WTC11 (cell line): ENCODE measurements at regions not wholly inside any gene's neighbourhood (a gene's known extent, or its start where the extent isn't known, plus 50 kb on each side); places are given as distances from the start of the nearest gene placed in this dataset.

Experiments used
- ATAC-seq: fragments of 200-7000 bp; cut with Tn5 transposase; 2 replicates; pipeline ENCODE4 v1.10.0; 2021; ENCODE audit warnings: mild to moderate bottlenecking, moderate library complexity
- CTCF ChIA-PET: fragments of 300-600 bp; sonication (Branson Sonifier 250); formaldehyde crosslinking; loops from one replicate; lab custom pipeline; 2021; ENCODE audit warnings: antibody characterized with exemption; lab: Charles Lee
- POLR2A ChIA-PET: fragments of 350-600 bp; sonication (Branson Sonifier 250); formaldehyde crosslinking; loops from one replicate; lab custom pipeline; 2021; ENCODE audit warnings: antibody characterized with exemption; lab: Charles Lee
- DNase-seq: peaks from one replicate; pipeline ENCODE4 v3.0.0; 2021; ENCODE audit warnings: low spot score
- H3K27ac Mint-ChIP-seq: 2 replicates; pipeline ENCODE4 v1.8.0; 2021; ENCODE audit warnings: mixed read lengths
- H3K27me3 Mint-ChIP-seq: 2 replicates; pipeline ENCODE4 v1.8.0; 2021; ENCODE audit warnings: low read depth, mild to moderate bottlenecking, moderate library complexity, mixed read lengths
- H3K36me3 Mint-ChIP-seq: 2 replicates; pipeline ENCODE4 v1.8.0; 2021; ENCODE audit warnings: mixed read lengths
- H3K4me1 Mint-ChIP-seq: 2 replicates; pipeline ENCODE4 v1.8.0; 2022; ENCODE audit warnings: mixed read lengths
- H3K4me3 Mint-ChIP-seq: 2 replicates; pipeline ENCODE4 v1.8.0; 2021; ENCODE audit warnings: mild to moderate bottlenecking, moderate library complexity, mixed read lengths
- H3K9me3 Mint-ChIP-seq: 2 replicates; pipeline ENCODE4 v1.8.0; 2021; ENCODE audit warnings: mixed read lengths
- FOXJ3 ChIP-seq: sonication (generic); formaldehyde crosslinking; IDR thresholded peaks from 2 replicates; pipeline ENCODE4 v1.9.0; 2021; ENCODE audit warnings: missing genetic modification reagents, mild to moderate bottlenecking, borderline replicate concordance
- IRF2 ChIP-seq: sonication (generic); formaldehyde crosslinking; IDR thresholded peaks from 2 replicates; pipeline ENCODE4 v1.8.0; 2022; ENCODE audit warnings: low read depth, missing genetic modification reagents, borderline replicate concordance
- MXD4 ChIP-seq: fragments of 250-450 bp; sonication (Bioruptor Pico); IDR thresholded peaks from 2 replicates; pipeline ENCODE4 v1.8.0; 2021; ENCODE audit warnings: mild to moderate bottlenecking, moderate library complexity, borderline replicate concordance
- NFATC4 ChIP-seq: fragments of 250-450 bp; sonication (Bioruptor Pico); IDR thresholded peaks from 2 replicates; pipeline ENCODE4 v1.9.0; 2021; ENCODE audit warnings: mild to moderate bottlenecking
- NFE2L1 ChIP-seq: sonication (generic); formaldehyde crosslinking; IDR thresholded peaks from 2 replicates; pipeline ENCODE4 v1.8.1; 2023; ENCODE audit warnings: missing genetic modification reagents
- PRRX2 ChIP-seq: fragments of 250-450 bp; sonication (Bioruptor Pico); IDR thresholded peaks from 2 replicates; pipeline ENCODE4 v1.8.0; 2021; ENCODE audit warnings: mild to moderate bottlenecking
- RORB ChIP-seq: fragments of 250-450 bp; sonication (Bioruptor Pico); IDR thresholded peaks from 2 replicates; pipeline ENCODE4 v1.9.0; 2021; ENCODE audit warnings: mild to moderate bottlenecking
- TEAD1 ChIP-seq: sonication (generic); formaldehyde crosslinking; IDR thresholded peaks from 2 replicates; pipeline ENCODE4 v1.8.0; 2022; ENCODE audit warnings: mild to moderate bottlenecking, missing genetic modification reagents
- ZNF121 ChIP-seq: sonication (generic); formaldehyde crosslinking; IDR thresholded peaks from 2 replicates; pipeline ENCODE4 v1.8.0; 2023; ENCODE audit warnings: missing genetic modification reagents
- TF ChIP-seq, protein P1 (sequence below): sonication (generic); formaldehyde crosslinking; IDR thresholded peaks from 2 replicates; pipeline ENCODE4 v1.8.1; 2023; ENCODE audit warnings: mild to moderate bottlenecking, missing genetic modification reagents, borderline replicate concordance
- TF ChIP-seq, protein P2 (sequence below): sonication (generic); formaldehyde crosslinking; IDR thresholded peaks from 2 replicates; pipeline ENCODE4 v1.8.1; 2023; ENCODE audit warnings: mild to moderate bottlenecking, missing genetic modification reagents
- TF ChIP-seq, protein P3 (sequence below): sonication (generic); formaldehyde crosslinking; IDR thresholded peaks from 2 replicates; pipeline ENCODE4 v1.8.1; 2023; ENCODE audit warnings: mild to moderate bottlenecking, missing genetic modification reagents, moderate library complexity
- TF ChIP-seq, protein P4 (sequence below): sonication (generic); formaldehyde crosslinking; IDR thresholded peaks from 2 replicates; pipeline ENCODE4 v1.8.0; 2022; ENCODE audit warnings: missing genetic modification reagents
- TF ChIP-seq, protein P5 (sequence below): sonication (generic); formaldehyde crosslinking; IDR thresholded peaks from 2 replicates; pipeline ENCODE4 v1.8.1; 2023; ENCODE audit warnings: mild to moderate bottlenecking, missing genetic modification reagents, moderate library complexity

DNA sequence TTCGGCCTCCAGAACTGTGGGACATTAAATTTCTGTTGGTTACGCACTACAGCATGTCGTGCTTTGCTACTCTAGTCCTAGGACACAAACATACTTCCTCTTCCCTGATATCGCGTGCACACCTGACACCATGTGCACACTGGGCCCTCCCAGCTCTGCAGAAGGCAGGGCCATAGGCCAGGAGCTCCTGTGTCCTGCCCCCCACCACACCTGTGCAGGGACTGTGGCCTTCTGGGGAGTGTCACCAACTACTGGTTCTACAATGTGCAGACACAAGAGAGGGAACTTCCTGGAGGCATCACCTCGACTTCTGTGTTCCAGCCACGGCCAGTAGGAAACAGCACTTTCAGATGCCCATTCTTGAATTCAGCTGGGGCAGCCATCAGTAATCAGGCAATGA, 646.4 kb upstream of the MGMT start (continued):
- TF ChIP-seq, protein P1, sequence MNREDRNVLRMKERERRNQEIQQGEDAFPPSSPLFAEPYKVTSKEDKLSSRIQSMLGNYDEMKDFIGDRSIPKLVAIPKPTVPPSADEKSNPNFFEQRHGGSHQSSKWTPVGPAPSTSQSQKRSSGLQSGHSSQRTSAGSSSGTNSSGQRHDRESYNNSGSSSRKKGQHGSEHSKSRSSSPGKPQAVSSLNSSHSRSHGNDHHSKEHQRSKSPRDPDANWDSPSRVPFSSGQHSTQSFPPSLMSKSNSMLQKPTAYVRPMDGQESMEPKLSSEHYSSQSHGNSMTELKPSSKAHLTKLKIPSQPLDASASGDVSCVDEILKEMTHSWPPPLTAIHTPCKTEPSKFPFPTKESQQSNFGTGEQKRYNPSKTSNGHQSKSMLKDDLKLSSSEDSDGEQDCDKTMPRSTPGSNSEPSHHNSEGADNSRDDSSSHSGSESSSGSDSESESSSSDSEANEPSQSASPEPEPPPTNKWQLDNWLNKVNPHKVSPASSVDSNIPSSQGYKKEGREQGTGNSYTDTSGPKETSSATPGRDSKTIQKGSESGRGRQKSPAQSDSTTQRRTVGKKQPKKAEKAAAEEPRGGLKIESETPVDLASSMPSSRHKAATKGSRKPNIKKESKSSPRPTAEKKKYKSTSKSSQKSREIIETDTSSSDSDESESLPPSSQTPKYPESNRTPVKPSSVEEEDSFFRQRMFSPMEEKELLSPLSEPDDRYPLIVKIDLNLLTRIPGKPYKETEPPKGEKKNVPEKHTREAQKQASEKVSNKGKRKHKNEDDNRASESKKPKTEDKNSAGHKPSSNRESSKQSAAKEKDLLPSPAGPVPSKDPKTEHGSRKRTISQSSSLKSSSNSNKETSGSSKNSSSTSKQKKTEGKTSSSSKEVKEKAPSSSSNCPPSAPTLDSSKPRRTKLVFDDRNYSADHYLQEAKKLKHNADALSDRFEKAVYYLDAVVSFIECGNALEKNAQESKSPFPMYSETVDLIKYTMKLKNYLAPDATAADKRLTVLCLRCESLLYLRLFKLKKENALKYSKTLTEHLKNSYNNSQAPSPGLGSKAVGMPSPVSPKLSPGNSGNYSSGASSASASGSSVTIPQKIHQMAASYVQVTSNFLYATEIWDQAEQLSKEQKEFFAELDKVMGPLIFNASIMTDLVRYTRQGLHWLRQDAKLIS (CRISPR knock-in tag): no peak
- TF ChIP-seq ZNF121 (CRISPR knock-in tag) (no peak), FOXJ3 (CRISPR knock-in tag) (no peak)
- TF ChIP-seq, protein P2, sequence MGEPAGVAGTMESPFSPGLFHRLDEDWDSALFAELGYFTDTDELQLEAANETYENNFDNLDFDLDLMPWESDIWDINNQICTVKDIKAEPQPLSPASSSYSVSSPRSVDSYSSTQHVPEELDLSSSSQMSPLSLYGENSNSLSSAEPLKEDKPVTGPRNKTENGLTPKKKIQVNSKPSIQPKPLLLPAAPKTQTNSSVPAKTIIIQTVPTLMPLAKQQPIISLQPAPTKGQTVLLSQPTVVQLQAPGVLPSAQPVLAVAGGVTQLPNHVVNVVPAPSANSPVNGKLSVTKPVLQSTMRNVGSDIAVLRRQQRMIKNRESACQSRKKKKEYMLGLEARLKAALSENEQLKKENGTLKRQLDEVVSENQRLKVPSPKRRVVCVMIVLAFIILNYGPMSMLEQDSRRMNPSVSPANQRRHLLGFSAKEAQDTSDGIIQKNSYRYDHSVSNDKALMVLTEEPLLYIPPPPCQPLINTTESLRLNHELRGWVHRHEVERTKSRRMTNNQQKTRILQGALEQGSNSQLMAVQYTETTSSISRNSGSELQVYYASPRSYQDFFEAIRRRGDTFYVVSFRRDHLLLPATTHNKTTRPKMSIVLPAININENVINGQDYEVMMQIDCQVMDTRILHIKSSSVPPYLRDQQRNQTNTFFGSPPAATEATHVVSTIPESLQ (CRISPR knock-in tag): no peak
- TF ChIP-seq, protein P3, sequence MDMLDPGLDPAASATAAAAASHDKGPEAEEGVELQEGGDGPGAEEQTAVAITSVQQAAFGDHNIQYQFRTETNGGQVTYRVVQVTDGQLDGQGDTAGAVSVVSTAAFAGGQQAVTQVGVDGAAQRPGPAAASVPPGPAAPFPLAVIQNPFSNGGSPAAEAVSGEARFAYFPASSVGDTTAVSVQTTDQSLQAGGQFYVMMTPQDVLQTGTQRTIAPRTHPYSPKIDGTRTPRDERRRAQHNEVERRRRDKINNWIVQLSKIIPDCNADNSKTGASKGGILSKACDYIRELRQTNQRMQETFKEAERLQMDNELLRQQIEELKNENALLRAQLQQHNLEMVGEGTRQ (CRISPR knock-in tag): no peak

DNA sequence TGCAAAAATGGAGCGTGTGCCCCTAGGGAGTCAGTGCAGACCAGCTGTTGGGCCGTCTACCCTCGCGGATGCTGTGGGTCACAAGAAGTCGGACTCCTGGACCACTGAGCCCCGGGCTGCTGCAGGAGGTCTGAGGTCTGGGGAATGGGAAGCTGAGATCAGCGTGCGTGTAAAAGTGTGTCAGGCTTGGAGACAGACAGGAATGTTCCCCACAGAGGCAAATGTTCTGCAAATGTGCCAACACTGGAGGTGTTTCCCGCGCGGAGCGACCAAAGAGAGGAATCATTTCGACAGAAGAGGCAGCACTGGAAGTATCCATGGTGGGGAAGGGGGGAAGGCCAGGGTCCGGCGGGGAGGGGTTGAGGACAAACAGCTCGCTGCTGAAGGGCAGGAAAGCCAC, 643.8 kb upstream of the MGMT start:
- H3K4me1 Mint-ChIP-seq: no peaks in the 10 kb centered on the region
- no peaks in the 10 kb centered on the region; the same call in 1 of the 2 replicates for H3K36me3 Mint-ChIP-seq
- H3K27ac Mint-ChIP-seq: no peak overlapping the region
- no peak overlapping the region for H3K4me3 Mint-ChIP-seq
- ATAC-seq (no peak), DNase-seq (no peak)
- TF ChIP-seq, protein P4, sequence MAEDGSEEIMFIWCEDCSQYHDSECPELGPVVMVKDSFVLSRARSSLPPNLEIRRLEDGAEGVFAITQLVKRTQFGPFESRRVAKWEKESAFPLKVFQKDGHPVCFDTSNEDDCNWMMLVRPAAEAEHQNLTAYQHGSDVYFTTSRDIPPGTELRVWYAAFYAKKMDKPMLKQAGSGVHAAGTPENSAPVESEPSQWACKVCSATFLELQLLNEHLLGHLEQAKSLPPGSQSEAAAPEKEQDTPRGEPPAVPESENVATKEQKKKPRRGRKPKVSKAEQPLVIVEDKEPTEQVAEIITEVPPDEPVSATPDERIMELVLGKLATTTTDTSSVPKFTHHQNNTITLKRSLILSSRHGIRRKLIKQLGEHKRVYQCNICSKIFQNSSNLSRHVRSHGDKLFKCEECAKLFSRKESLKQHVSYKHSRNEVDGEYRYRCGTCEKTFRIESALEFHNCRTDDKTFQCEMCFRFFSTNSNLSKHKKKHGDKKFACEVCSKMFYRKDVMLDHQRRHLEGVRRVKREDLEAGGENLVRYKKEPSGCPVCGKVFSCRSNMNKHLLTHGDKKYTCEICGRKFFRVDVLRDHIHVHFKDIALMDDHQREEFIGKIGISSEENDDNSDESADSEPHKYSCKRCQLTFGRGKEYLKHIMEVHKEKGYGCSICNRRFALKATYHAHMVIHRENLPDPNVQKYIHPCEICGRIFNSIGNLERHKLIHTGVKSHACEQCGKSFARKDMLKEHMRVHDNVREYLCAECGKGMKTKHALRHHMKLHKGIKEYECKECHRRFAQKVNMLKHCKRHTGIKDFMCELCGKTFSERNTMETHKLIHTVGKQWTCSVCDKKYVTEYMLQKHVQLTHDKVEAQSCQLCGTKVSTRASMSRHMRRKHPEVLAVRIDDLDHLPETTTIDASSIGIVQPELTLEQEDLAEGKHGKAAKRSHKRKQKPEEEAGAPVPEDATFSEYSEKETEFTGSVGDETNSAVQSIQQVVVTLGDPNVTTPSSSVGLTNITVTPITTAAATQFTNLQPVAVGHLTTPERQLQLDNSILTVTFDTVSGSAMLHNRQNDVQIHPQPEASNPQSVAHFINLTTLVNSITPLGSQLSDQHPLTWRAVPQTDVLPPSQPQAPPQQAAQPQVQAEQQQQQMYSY (CRISPR knock-in tag): no peak
- TF ChIP-seq NFATC4 (CRISPR knock-in tag): no peak
- 0 out of 2 replicates have a peak, but pooled peaks cover 6% of the 10 kb centered on the region for H3K9me3 Mint-ChIP-seq
- H3K27me3 Mint-ChIP-seq: no peaks in the 10 kb centered on the region
- ChIA-PET POLR2A (no interaction called here), CTCF (no interaction called here)

DNA sequence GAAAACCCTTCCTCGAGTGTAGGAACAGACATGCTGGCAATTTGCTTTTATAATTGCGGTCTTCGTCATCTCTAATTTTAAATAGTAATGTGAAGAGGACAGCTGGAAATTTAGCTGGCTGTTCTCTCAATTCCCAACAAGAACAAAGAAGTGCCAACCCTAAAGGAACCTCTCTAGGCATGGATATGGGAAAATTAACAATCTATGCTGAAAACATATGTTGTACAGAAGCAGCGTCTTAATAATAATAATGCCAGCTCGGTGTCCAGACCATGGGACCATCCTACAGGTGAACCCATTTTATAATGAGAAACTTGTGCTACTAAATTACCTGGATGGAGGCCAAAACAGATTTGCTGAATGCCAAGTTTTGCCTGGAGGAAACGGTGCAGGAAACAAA, 641.4 kb upstream of the MGMT start:
- Mint-ChIP-seq H3K9me3 (peaks cover 11% of the 10 kb centered on the region), H3K27ac (no peak overlapping the region), H3K36me3 (no peaks in the 10 kb centered on the region; the same call in 1 of the 2 replicates), H3K4me3 (no peak overlapping the region), H3K4me1 (no peaks in the 10 kb centered on the region)
- POLR2A ChIA-PET: no interaction called here
- CTCF ChIA-PET: no interaction called here
- DNase-seq: no peak
- ATAC-seq: no peak
- TF ChIP-seq, protein P5, sequence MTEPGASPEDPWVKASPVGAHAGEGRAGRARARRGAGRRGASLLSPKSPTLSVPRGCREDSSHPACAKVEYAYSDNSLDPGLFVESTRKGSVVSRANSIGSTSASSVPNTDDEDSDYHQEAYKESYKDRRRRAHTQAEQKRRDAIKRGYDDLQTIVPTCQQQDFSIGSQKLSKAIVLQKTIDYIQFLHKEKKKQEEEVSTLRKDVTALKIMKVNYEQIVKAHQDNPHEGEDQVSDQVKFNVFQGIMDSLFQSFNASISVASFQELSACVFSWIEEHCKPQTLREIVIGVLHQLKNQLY: no peak
- TF ChIP-seq NFE2L1: no peak
- no peak for TF ChIP-seq MXD4 (CRISPR knock-in tag)
- TF ChIP-seq PRRX2 (CRISPR knock-in tag): no peak
- no peak for TF ChIP-seq IRF2 (CRISPR knock-in tag)
- no peak for TF ChIP-seq TEAD1 (CRISPR knock-in tag)
- no peak for TF ChIP-seq RORB (CRISPR knock-in tag)
- TF ChIP-seq, all 79 proteins: peak for 0
- no peaks in the 10 kb centered on the region for H3K27me3 Mint-ChIP-seq
